ENCODE measurements at regions not wholly inside any gene's neighbourhood (a gene's known extent, or its start where the extent isn't known, plus 50 kb on each side); places are given as distances from the start of the nearest gene placed in this dataset.

DNA sequence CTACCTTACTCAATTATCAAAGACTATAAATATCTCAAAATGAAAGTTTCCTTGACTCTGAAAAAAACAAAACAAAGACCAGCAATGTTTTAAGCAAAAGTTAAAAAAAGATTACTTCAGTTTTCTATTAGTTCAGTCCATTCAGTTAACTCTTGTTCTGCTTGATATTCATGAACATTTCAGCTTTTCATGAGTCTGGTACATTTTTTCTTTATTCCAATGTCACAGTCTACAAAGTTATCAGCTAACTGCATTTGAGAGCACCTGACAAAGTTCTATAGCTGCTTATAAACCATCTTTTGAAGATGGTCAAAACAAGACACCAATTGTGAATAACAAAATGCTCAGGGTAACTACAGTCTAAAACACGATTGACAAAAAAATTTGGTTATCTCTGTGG, 156.1 kb upstream of the NOX3 start:
- Histone ChIP-seq H3K4me3 (ENCODE audit: low read depth, low read length) (no peak overlapping the region), H3K36me3 (ENCODE audit: control insufficient read depth, insufficient read depth, low read length) (no peaks in the 10 kb centered on the region), H3K27me3 (ENCODE audit: control insufficient read depth, insufficient read depth, low read length) (no peaks in the 10 kb centered on the region)
- DNase-seq (ENCODE audit: low read depth) = no peak
- TF ChIP-seq, protein P1, sequence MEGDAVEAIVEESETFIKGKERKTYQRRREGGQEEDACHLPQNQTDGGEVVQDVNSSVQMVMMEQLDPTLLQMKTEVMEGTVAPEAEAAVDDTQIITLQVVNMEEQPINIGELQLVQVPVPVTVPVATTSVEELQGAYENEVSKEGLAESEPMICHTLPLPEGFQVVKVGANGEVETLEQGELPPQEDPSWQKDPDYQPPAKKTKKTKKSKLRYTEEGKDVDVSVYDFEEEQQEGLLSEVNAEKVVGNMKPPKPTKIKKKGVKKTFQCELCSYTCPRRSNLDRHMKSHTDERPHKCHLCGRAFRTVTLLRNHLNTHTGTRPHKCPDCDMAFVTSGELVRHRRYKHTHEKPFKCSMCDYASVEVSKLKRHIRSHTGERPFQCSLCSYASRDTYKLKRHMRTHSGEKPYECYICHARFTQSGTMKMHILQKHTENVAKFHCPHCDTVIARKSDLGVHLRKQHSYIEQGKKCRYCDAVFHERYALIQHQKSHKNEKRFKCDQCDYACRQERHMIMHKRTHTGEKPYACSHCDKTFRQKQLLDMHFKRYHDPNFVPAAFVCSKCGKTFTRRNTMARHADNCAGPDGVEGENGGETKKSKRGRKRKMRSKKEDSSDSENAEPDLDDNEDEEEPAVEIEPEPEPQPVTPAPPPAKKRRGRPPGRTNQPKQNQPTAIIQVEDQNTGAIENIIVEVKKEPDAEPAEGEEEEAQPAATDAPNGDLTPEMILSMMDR (IDR thresholded peaks at IDR 0.05; ENCODE audit: insufficient read depth, low read length, poor library complexity, severe bottlenecking) = no peak

DNA sequence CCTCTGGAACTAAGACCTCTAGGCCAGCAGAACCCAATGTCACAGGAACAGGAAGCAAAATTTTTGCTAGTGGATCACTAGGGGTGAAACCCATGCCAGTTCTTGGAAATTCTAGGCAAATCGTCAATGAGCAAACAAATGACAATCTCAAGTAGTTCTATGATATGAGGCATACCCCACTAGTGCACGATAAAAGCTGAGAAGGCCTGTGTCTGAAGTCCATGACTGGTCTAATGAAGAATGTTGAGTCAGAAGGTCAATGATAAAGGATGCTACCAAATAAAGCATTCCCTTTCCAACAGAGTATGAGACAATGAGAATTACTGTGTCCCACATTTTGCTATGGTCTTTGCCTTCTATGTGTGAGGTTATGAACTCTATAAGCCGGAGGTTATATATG, 149.4 kb upstream of the NOX3 start:
- Histone ChIP-seq H3K36me3 (ENCODE audit: control insufficient read depth, insufficient read depth, low read length) (no peaks in the 10 kb centered on the region), H3K27me3 (ENCODE audit: control insufficient read depth, insufficient read depth, low read length) (no peaks in the 10 kb centered on the region), H3K4me3 (ENCODE audit: low read depth, low read length) (no peak overlapping the region)
- TF ChIP-seq, protein P1 (IDR thresholded peaks at IDR 0.05; ENCODE audit: insufficient read depth, low read length, poor library complexity, severe bottlenecking) = no peak
- no peak for DNase-seq (ENCODE audit: low read depth)

DNA sequence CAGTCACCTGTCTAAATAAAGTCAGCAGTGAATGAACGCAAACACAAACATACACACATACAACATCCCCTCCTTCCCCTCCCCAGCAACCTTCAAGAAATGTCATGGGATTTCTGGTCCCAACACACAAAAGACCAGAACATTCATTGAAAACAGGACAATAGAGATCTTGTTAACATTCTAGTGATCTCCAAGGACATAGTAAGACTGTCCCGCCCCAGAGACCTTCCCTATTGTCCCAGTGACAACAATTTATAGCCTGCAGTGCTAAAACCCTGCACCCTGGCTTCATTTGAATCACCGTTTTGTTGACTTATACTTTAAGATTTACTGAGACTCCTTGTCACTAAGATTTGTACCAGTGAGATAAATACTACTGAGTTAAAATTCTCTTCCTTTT, 143.9 kb upstream of the NOX3 start:
- H3K36me3 ChIP-seq (ENCODE audit: control insufficient read depth, insufficient read depth, low read length) = no peaks in the 10 kb centered on the region
- DNase-seq (ENCODE audit: low read depth) = no peak
- H3K27me3 ChIP-seq (ENCODE audit: control insufficient read depth, insufficient read depth, low read length) = no peaks in the 10 kb centered on the region
- no peak overlapping the region for H3K4me3 ChIP-seq (ENCODE audit: low read depth, low read length)
- TF ChIP-seq, protein P1 (IDR thresholded peaks at IDR 0.05; ENCODE audit: insufficient read depth, low read length, poor library complexity, severe bottlenecking) = no peak

DNA sequence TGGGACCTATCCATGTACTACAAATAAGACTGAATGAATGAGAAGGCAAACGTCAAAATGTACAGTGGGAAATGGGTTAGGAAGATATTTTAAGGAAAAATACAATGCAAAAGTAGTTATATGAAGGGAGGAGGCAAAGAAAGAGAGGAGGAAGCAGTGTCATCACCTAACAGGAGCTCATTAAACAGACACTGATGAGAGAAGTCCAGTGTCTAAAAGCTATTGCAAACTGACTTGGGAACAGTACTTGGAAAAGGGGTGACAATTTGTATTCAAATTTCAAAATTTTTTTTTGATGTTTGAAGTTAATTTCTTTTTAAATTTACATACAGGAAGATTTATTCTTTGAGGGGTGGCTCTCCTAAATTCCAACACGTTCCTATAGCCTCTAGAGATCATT, 143.5 kb upstream of the NOX3 start:
- H3K36me3 ChIP-seq (ENCODE audit: control insufficient read depth, insufficient read depth, low read length) = no peaks in the 10 kb centered on the region
- H3K27me3 ChIP-seq (ENCODE audit: control insufficient read depth, insufficient read depth, low read length) = no peaks in the 10 kb centered on the region
- no peak overlapping the region for H3K4me3 ChIP-seq (ENCODE audit: low read depth, low read length)
- TF ChIP-seq, protein P1 (IDR thresholded peaks at IDR 0.05; ENCODE audit: insufficient read depth, low read length, poor library complexity, severe bottlenecking) = no peak
- DNase-seq (ENCODE audit: low read depth) = no peak

DNA sequence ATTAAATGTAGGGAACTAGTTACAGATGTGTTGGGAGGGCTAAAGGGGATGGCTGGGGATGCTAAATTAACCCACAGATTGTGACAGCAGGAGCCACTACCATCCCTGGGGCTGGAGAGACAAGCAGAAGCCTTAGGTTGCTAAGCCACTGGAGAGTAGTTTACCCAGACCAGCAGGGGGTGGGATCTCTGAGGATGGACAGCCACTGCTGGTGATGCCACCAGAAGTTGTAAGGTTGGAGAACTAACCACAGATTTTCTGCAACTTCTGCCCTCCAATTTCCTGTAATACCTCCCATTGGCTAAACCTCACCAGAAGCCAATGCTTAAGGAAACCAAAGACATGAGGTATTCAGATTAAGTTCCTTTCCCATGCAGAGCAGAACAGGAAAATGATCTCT, 139.6 kb upstream of the NOX3 start:
- DNase-seq (ENCODE audit: low read depth) = no peak
- Histone ChIP-seq H3K36me3 (ENCODE audit: control insufficient read depth, insufficient read depth, low read length) (no peaks in the 10 kb centered on the region), H3K4me3 (ENCODE audit: low read depth, low read length) (no peak overlapping the region), H3K27me3 (ENCODE audit: control insufficient read depth, insufficient read depth, low read length) (no peaks in the 10 kb centered on the region)
- TF ChIP-seq, protein P1 (IDR thresholded peaks at IDR 0.05; ENCODE audit: insufficient read depth, low read length, poor library complexity, severe bottlenecking) = no peak

DNA sequence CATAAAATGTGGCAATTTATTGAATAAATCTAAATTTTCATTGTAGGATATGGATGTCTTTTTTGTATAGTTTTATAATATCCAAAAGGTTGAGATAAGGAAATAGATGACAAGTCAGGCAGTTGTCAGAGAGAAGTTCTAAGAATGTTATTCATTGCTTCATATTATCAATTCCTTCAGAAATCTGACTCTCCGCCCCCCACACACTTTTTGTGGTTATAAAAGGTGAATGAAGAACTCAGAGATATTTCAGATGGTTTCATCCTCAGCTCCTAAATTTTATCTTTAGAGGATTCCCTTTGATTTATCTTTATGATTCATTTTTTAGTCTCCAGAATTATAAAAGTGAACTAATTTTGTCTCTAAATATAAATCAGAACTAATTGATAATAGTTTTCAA, 136.1 kb upstream of the NOX3 start:
- H3K4me3 ChIP-seq (ENCODE audit: low read depth, low read length) = no peak overlapping the region
- no peak for DNase-seq (ENCODE audit: low read depth)
- TF ChIP-seq, protein P1 (IDR thresholded peaks at IDR 0.05; ENCODE audit: insufficient read depth, low read length, poor library complexity, severe bottlenecking) = no peak
- no peaks in the 10 kb centered on the region for H3K27me3 ChIP-seq (ENCODE audit: control insufficient read depth, insufficient read depth, low read length)
- no peaks in the 10 kb centered on the region for H3K36me3 ChIP-seq (ENCODE audit: control insufficient read depth, insufficient read depth, low read length)
